ENCODE measurements at regions not wholly inside any gene's neighbourhood (a gene's known extent, or its start where the extent isn't known, plus 50 kb on each side); places are given as distances from the start of the nearest gene placed in this dataset.

DNA sequence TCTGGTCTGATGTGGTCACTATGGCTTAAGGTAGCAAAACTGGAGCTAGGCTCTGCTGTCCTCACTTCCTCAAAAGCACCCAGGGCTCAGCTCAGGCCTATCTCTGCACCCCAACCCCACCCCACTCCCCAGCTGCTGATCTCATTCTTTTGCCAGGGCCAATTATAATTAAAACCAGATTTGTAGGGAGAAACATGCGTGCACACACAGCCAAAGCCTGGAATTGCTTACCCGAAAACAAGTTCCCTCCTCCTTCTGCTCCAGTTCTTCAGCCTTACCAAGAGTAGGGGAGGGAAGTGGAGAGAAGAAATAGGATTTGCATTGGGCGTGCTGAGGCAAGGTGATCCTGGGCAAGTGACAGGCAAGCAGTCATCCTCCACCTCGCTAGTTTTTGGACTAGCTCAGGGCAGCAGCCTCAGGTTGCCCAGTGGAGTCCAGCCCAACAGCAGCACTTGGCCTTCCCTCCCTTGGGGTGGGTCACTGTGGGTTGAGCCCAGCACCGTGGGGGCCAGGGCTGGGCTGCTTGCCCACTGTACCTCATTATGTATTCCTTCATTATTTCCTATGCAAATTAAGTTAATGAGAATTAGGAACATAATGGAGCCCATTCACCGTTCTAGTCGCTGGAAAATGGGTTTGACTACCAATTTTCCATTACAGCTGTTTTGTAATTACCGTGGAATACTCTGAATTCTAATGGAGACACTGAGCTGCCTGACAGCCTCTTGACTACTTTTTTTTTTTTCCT is 199.1 kb upstream of the CELF4 start:
- Histone ChIP-seq H4K20me1 (replicated peaks in 1 of 2; ENCODE audit: control insufficient read depth in 1 of 2, insufficient read depth in 2 of 2, low read length in 2 of 2) (no peaks in the 10 kb centered on the region), H4K5ac (ENCODE audit: insufficient read length, low read depth, low read length) (no peak overlapping the region), H2BK20ac (ENCODE audit: low read length) (no peak overlapping the region), H2AK5ac (ENCODE audit: low read depth, low read length) (no peak overlapping the region), H2BK120ac (replicated peaks; ENCODE audit: low read depth, low read length) (no peak overlapping the region), H2BK5ac (ENCODE audit: low read depth, low read length) (no peak overlapping the region), H3K4me1 (replicated peaks in 1 of 4; ENCODE audit: control insufficient read depth in 3 of 4, insufficient read depth in 4 of 4, low read length in 3 of 4) (no peaks in the 10 kb centered on the region), H4K8ac (ENCODE audit: extremely low read depth, insufficient read depth, low read length) (no peak overlapping the region), H3K4me2 (ENCODE audit: insufficient read depth in 1 of 2, low read depth in 2 of 2, low read length in 2 of 2) (no peak overlapping the region), H3K14ac (ENCODE audit: insufficient read length) (no peak overlapping the region), H3K79me2 (ENCODE audit: control insufficient read depth in 1 of 2, insufficient read depth in 2 of 2, low read length in 2 of 2) (no peaks in the 10 kb centered on the region), H3K18ac (ENCODE audit: extremely low read depth, low read length) (no peak overlapping the region), H2BK15ac (ENCODE audit: low read length) (no peak overlapping the region), H3K56ac (replicated peaks; ENCODE audit: insufficient read length, low read depth, low read length) (no peak overlapping the region), H3K79me1 (ENCODE audit: low read depth, low read length) (no peaks in the 10 kb centered on the region), H3K9me3 (ENCODE audit: insufficient read depth in 2 of 2, low read depth in 1 of 2, low read length in 1 of 2) (no peaks in the 10 kb centered on the region), H3K23ac (ENCODE audit: insufficient read length) (no peak overlapping the region), H4K91ac (replicated peaks; ENCODE audit: insufficient read length, low read length) (no peak overlapping the region), H3K27me3 (replicated peaks in 1 of 4; ENCODE audit: control insufficient read depth in 3 of 4, extremely low read depth in 1 of 4, insufficient read depth in 3 of 4, low read length in 3 of 4) (no peaks in the 10 kb centered on the region), H3K36me3 (ENCODE audit: control insufficient read depth in 2 of 4, insufficient read depth in 4 of 4, low read length in 3 of 4) (no peaks in the 10 kb centered on the region), H3K4ac (replicated peaks; ENCODE audit: insufficient read length, low read depth, low read length) (no peak overlapping the region), H2AFZ (ENCODE audit: low read length) (no peak overlapping the region), H3K27ac (ENCODE audit: low read depth, low read length) (no peak overlapping the region), H3K9ac (replicated peaks in 1 of 4; ENCODE audit: extremely low read depth in 1 of 4, low read depth in 3 of 4, low read length in 3 of 4) (no peak overlapping the region), H3K4me3 (ENCODE audit: extremely low read depth in 1 of 4, insufficient read depth in 2 of 4, low read depth in 3 of 4, low read length in 4 of 4) (no peak overlapping the region), H3K23me2 (ENCODE audit: low read depth, low read length) (no peaks in the 10 kb centered on the region), H2BK12ac (ENCODE audit: low read depth, low read length) (no peak overlapping the region)
- WGBS, 2 experiments (ENCODE audit: extremely low coverage in 1 of 2, insufficient coverage in 1 of 2, insufficient read length in 1 of 2, insufficient replicate concordance in 2 of 2, low coverage in 1 of 2, low lambda C conversion rate in 2 of 2, missing lambda C conversion rate in 1 of 2), result 87% methylated on average over 7 of the region's 8 CpGs; no CpG with 5 or more reads in 1 of the 2 experiments
- CTCF ChIA-PET (ENCODE audit: partially characterized antibody), result interaction anchor here (1.3 to 1.8 kb wide), 4 partner anchors 11 to 185 kb away, joined by 4 to 5 read pairs (median 5); no protein-coding TSS in a partner anchor
- TF ChIP-seq NANOG (IDR thresholded peaks at IDR 0.05; ENCODE audit: insufficient read depth, low read depth, low read length, poor library complexity, severe bottlenecking), result no peak
- TF ChIP-seq ATF3 (IDR thresholded peaks at IDR 0.05; ENCODE audit: insufficient read depth, low read depth, low read length), result no peak
- no peak for TF ChIP-seq SIX5 (IDR thresholded peaks at IDR 0.05; ENCODE audit: low read depth, low read length)
- DNase-seq (ENCODE audit: low read depth in 1 of 2, low spot score in 2 of 2) (no peak), FAIRE-seq (no peak)
- POLR2A ChIA-PET (ENCODE audit: partially characterized antibody), result interaction anchor here (1.1 kb wide), 1 partner anchor 226 kb away, joined by 3 read pairs; no protein-coding TSS in a partner anchor

Data from H1 (cell line).